Right kidney (tissue), 1 donor: ENCODE measurements at regions not wholly inside any gene's neighbourhood (a gene's known extent, or its start where the extent isn't known, plus 50 kb on each side); places are given as distances from the start of the nearest gene placed in this dataset.
"Not testable (repeated sequence)": the region's sequence is repeated elsewhere in the genome, so short reads cannot be mapped to it uniquely, and the experiment has no call there.

Experiments
- DNase-seq: peaks from one replicate; pipeline ENCODE4 v3.0.0-alpha.2; 2016

DNA sequence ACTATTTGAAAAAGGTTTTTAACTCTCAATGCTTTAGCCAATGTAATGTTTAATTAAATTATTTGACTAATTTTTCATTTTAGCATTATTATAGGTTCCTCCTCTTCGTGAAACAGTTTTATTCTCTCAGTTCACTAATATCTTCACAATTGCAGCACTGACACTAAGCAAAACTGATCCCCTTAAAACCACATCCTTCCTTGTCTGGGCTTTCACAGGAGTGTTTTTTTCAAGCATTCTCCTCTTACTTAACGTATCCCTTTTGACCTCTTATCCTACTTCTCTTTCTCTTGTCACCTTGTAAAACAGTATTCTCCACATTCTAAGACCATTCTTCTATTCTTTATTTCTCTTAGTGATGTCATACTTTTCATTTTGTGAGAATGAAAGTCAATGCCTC lies 112.8 kb downstream of the DSC3 start:
- DNase-seq, result no peak

DNA sequence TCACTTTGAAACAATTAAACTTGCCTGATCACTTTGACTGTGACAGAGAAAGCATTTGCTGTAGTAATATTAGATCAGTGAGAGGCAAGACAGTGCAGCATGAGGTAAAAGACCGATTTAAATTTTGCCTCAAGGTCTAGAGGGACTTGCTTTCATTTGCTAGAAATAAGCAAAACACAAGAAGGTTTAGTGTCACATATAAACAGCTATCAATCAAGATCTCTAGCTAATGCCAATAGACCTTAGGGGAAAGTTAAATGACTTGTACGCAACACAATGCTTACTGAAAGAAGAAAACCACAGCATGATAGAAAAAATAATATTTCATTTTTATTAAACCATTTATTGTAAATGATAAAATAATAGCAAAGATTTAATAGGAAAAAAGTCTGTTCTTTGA lies 113.5 kb downstream of the DSC3 start:
- no peak for DNase-seq

DNA sequence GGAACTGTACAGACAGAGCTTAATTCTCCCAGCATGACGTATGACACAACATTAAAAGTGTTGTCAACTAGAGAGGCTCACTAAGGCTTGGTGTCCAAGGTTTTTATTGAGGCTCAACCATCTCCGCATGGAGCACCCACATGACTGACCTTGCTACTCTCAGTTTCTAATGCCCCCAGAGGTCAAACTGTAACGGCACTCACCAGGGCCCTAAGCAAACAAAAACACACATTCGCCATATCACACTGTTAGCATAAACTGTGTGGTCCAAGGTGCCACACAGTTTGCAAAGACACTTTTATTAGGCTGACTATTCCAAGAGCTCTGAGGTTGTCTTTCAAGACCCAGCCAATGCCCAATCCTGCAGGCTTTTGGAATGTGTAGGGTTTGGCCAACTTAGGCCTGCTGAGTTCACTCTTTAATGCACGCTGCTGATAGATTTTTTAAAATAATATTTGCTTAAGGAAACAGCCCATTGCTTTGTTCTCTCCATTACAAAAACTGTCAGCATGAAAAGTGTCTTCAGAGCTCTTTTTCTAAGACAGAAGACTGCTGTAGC lies 114.9 kb downstream of the DSC3 start:
- DNase-seq, result no peak

DNA sequence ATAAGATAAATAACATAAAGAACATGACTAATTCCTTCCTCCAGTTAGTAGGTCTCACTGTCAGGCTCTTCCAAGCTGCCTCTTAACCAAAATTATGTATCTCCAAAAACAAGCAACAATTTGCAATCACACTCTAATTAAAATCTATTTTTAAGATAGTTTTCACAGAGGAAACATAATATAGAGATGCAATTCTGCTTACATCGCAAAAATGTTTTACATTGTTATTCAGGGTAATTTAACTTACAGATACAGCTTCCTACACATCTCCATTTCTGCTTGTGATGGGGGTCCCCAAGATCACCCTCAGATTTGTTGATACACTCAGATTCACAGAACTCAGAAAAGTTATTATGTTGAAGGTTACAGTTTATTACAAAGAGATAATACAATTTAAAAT lies 115.5 kb downstream of the DSC3 start:
- DNase-seq, result no peak

DNA sequence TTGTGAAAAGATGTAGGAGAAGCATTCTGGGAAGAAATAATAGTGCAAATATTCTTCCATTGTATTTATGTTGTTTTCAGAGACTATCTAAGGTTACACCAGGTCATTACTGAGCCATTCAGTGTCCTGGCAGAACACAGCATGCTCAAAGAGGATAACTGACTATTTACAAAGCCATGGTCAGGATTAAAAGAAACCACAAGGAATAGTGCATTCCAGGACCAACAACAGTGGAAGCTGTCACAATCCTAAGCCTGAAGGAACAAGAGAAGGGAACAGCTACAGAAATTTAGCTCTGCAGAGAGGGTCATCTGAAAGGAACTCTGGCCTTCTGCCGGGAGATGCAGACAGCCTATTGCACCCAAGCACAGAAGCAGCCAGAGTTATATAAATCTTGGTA lies 116.7 kb downstream of the DSC3 start:
- DNase-seq, result no peak

DNA sequence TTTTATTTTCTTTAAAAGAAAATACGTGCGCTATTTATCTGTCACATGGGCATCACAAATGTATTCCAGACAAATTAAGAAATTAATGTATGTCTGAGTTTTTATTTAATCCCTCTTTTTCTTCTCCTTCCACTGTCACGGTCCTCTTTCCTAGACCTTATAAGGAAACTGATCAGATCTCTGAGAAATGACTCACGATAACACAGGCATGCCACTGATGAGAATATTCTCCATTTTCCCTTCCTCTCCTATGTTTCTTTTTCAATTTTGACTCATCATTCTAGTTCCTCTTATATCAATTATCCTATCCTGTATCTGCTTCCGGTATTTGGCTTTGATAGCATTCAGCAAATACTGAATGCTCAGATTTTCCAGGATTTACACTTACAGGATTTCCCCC lies 121.8 kb downstream of the DSC3 start:
- no peak for DNase-seq

DNA sequence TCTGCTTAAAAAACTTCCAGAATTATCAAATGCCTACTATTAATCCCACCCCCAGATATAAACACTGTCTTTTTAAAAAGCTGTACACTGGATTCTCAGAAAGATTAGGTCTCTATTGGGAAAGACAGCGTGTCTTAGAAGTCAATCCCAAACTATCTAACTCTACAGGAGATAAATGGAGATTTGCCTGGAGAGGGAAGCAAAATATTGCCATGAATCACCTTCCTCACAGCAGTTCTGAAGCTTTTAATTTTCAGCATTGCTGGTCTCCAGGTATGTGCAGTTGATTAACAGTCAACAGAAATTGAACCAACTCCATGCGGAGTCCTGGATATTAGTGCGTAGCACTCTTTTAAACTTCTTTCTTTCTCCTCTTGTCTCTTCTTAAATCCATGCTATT lies 122.2 kb downstream of the DSC3 start:
- no peak for DNase-seq

DNA sequence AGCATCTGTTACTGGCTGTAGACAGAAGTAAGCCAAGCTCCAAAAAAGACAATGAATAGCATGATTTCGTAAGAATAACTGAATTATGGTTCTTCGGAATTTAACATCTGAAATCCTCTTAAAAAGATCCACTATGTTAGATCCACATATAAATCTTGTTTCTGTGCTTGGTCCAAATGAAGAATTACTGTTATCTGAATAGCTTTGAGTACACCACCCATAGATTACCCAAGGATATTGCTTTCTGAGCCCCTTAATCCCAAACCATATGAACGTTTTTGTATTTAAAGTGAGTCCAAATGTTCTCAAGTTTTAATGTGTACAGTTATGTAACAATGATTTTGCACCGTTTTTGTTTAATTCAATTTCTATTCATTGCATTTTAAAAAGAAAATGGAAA lies 124.9 kb downstream of the DSC3 start:
- no peak for DNase-seq

DNA sequence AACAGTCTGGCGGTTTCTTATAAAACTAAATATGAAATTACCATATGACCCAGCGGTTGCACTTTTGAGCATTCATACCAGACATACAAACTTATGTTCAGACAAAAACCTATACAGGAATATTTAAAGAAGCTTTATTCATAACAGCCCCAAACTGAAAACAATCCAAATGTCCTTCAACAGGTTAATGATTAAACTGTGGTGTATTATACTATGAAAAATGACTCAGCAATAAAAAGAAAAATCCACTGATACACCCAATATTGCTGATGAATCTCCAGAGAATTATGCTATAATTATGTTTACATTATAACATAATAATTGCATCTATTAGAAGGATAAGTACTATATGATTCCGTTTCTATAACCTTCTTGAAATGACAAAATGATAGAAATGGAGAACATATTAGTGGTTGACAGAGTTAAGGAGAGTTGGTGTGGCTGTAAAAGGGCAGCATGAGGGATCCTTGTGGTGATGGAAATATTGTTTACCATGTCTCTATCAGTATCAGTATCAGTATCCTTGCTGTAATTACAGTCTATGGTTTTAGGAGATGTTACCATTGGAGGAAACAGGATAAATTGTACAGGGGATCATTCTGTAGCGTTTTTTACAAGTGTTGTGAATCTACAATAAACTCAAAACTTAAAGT lies 127.1 kb downstream of the DSC3 start:
- no peak for DNase-seq

DNA sequence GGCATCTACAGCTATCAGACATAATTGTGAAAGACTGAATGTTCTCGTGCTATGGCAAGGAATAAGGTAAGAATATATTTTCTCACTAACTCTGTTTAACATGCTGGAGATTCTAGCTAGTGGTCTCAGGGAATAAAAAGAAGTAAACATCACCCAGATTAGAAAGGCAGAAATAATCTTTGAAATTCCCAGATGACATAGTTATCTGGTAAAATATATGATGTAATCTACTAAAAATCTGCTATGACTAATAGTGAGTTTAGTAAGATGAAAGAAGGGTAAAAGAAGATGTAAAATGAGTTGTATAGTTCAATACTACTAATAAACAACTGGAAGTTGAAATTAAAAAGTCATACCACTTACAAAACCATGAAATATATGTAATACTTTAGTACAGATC lies 134.2 kb downstream of the DSC3 start:
- DNase-seq, result no peak

DNA sequence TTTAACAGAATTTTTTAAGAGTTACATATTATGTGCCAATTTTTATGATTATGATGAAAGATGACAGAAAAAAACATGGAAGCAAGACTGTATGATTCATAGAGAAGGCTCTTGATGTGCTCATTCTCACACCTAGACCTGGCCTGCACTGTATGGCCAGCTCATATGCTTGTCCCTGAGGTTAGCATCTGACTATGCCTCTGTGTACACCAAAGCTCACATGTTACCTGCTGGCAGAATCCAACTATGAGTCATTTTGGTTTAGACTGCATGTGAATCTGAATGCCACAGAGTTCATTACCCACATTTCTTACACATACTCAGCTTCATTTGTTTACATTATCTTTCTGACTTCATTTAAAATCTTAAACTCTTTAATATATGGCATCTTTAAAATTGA lies 139.0 kb downstream of the DSC3 start:
- DNase-seq, result no peak

DNA sequence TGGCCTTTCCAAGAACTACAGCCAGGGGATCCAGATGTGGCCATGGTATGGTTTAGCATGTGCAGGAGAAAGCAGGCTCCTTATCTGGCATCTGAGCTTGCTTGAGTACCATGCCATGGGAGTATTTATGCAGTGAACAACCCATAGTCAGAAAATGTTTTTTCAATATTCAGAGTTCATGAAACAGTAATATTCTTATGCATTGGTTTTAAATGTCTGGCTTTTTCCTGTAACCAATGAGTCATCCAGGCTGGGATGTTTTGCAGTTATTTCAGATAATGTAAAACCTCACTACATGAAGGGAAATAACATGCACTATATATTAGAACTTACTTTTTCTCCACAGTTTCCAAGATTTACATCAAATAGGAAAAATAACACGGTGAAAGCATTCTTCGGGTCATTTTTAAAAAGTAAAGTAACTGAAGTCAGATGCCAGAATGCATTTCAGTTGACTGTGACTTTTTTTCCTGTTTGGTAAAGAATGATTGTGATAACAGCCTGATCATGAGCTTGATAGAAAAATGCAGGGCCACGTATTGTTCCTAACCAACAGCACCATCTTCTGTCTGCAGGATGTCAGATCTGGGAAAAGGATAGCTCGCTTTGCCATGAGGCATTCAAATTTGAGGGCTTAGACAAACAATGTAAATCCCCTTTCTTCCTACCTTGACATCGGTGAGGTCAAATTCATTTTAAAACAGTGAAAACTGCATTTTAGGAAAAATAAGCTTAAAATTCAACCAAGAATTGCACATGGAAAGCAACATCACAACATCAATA lies 152.8 kb downstream of the DSC3 start:
- DNase-seq, result peak; percentile 26

DNA sequence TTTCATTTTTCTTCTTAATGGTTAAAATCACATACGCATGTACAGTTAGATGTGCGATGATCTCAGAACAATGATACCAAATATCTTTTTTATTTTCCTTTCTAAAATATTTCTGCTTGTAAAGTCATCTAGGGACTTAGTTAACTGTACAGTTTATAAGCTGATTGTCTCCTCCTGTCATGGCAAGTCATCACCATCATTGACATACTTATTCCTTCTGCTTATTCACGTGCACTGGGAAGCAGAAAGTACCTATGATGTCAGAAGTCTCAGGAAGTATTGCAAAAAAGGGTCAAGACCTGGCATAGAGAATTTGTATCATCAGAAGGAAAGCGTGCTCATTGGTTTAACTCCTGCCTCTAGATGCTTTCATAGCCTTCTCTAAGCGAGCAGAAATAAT lies 154.2 kb downstream of the DSC3 start:
- no peak for DNase-seq

DNA sequence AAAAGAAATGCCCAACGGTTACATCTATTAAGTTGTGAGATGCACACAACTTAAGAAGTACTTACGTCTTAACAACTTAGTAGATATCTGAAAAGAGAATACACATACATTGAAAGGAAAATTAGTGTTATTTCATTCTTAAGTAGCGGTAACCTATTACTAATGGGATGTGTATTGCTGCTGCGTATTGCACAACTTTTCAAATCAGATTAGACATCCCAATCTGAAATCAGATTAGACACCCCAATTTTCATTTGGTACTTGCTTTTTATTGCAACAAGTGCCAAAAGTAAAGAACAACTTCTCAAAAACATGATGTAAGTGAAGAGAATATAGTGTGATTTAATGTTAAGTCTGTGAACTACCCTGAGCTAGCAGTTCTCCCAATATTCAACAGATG lies 155.5 kb downstream of the DSC3 start:
- no peak for DNase-seq

DNA sequence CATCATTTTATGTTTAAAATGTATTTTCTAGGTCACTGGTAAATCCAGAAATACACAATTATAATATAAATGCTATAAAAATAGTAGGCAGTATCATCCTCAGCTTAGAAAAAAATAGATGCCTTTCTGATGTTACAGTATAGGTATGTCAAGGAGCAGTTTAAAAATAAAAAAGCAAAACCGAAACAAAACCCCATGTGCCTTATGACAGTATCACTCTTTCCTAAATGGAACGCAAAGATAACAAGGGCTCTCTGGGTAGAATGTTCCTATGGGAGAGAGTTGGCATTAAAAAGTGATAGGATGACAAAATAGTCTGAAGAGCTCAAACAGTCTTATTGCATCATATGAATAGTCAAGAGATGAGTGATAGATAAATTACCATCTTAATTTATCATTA lies 172.1 kb downstream of the DSC3 start:
- DNase-seq, result no peak

DNA sequence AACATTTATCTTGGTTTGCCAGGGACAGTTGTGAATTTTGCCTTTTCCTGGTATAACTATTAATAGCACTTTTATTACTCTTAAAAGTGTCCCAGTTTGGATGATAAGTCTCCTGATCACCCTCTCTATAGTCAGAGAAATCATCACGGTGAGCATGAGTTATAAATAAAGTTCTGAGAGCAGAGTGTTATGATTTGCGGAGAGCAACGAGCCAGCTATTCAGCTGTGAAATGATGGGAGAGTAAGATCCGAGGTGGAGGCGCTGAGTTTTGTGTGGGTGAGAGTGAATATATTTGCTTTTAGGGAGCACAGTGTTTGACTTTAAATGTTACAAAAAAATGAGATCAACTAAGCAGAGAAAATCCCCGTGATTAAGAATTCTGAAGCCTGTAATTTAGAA lies 179.6 kb downstream of the DSC3 start:
- no peak for DNase-seq

DNA sequence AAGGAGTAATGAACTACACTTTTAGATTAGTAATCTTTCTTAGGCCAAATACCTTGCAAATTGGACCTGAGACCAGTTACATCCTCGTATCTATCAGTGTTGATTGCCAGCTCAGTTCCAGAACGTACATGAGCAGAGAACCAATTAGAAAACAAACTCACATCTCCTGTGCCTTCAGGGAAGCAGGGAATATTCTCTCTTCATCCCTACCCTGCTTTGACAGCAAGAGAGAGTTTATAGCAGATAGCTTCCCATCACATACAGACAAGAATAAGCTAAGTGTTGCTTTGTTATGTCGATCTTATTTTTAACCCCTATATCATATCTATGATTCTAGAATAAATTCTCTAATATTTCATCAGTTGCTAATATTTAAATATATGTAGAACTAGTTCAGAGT lies 181.8 kb downstream of the DSC3 start:
- no peak for DNase-seq

DNA sequence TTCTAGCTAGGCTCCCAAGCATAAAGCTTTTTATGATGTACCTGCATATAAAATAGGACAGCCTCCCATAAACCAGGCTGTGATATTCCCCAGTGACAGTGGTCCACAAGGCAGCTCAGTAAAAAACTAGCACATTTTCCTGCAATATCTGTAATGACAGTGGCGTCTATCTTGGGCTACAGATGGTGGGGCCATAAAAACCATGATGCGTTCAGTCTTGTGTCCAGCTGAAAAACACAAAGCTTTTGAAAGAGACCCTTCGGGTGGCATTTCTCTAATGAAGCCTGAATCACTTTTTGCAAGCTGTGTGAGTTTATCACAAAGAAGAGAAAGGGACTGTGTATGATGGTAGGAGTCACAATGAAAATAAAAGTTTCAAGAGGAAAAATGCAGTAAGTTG lies 183.5 kb downstream of the DSC3 start:
- DNase-seq, result no peak

DNA sequence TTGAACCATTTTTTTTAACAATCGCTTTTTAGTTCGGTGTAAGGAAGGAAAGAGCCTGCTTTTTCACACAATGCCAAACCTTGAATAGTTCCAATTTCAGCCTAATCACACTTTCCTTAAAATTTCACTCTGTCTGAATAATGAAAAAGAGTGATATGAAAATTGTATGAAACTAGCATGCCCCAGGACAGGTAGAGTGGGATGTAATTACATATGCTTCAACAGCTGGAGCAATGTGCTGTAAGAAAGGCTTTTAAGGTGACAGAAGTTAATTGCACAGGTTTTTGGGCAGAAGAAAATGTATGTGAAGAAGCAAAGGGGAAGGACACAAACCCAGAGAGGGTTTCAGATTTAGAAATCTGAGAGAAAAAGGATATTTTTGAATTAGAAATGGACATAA lies 184.0 kb downstream of the DSC3 start:
- no peak for DNase-seq

DNA sequence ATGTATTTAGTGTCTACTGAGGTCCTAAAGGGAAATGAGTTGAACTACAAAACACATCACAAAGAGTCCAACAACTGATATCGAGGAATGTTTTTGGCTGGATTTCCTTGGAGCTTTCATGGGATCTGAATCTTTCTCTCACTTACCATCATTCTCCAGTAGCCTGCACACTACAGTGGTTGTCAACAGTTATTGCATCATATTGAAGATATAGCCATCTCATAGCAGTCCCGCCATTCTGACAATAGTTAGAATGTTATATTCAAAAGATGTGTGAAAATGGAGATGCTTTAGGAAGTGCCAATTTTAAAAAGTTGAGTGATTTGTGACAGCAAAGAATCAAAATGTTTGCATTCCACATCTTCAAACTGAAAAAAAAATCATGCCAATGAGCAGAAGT lies 186.8 kb downstream of the DSC3 start:
- no peak for DNase-seq

DNA sequence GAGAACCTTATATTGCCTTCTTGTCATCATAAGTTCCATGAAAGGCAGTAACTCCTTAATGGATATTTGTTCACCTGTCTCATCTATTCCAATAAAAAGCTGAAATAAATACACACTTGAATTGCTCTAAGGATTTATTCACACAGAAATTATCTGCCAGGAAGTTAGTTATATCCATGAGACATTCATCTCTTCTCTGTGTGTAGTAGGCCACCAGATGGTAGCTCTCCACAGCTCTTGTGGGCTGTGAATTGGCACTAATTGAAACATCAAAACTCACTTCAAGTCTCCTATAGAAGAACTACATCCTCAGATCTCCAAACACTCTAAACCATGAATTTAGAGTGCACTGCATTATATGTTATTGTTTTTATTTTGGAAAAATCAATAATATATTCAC lies 189.6 kb downstream of the DSC3 start:
- no peak for DNase-seq

DNA sequence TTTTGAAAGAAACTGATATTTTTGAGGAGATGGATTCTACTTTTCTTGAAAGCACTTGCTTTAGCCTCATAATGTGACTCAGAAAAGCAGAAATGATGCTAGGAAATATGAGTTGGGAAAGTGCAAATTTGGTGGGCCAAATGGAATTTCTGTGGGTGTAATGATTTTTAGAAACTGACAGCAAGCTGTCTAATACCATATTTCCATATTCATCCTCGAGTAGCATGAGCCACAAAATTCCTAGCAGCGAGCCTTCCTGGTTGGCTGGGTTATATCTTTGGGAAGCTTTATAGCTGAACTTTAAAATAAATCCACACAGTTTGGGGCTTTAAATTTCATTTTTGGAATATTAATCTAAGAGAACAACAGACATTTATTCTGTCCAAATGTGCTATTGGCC lies 190.0 kb downstream of the DSC3 start:
- DNase-seq, result no peak

DNA sequence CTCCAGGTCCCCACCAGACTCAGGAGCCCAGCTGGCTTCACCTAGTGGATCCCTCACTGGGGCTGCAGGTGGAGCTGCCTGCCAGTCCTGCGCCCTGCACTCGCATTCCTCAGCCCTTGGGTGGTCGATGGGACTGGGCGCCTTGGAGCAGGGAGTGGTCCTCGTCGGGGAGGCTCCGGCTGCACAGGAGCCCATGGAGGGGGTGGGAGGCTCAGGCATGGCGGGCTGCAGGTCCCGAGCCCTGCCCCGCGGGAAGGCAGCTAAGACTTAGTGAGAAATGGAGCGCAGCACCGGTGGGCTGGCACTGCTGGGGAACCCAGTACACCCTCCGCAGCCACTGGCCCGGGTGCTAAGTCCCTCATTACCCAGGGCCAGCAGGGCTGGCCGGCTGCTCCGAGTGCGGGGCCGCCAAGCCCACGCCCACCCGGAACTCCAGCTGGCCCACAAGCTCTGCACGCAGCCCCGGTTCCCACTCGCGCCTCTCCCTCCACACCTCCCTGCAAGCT lies 203.4 kb downstream of the DSC3 start:
- not testable (repeated sequence) for DNase-seq

DNA sequence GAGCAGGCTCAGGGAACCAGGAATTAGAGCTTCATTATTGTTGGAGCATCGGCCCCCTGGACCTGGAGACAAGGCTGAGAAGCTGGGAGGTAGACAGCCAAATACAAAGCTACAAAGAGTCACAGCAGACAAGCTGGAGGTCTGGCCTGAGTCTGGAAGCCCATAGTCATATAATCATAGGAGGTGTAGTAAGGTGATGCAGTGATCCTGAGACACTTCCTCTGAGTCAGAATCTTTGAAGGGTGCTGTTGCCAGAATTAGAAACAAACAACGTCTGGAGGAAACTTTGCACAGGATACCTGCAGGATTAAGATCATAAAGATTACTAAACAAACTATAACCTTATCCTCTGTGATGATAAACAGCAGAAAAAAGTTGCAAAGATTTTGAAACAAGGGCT lies 213.8 kb downstream of the DSC3 start:
- no peak for DNase-seq
